ENCODE measurements at regions not wholly inside any gene's neighbourhood (a gene's known extent, or its start where the extent isn't known, plus 50 kb on each side); places are given as distances from the start of the nearest gene placed in this dataset.
"Not testable (repeated sequence)": the region's sequence is repeated elsewhere in the genome, so short reads cannot be mapped to it uniquely, and the experiment has no call there.

DNA sequence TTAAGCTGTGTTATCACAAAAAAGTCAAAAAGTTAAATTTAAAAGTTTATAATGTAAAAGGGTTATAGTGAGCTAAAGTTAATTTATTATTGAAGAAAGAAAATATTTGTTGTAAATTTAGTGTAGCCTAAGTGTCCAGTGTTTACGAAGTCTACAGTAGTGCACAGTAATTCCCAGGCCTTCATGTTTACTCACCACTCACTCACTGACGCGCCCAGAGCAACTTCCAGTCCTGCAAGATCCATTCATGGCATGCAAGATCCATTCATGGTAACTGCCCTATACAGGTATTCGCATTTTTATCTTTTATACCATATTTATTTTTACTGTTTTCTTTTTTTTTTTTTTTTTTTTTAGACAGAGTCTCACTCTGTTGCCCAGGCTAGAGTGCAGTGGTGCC lies 69.5 kb downstream of the TPRA1 start:
- DNase-seq (ENCODE audit: low read depth) = no peak

- no peak for DNase-seq (ENCODE audit: low read depth)
Observed at GRCh38 chr3:127518456-127519081, 72.0 kb downstream of the TPRA1 start.

DNA sequence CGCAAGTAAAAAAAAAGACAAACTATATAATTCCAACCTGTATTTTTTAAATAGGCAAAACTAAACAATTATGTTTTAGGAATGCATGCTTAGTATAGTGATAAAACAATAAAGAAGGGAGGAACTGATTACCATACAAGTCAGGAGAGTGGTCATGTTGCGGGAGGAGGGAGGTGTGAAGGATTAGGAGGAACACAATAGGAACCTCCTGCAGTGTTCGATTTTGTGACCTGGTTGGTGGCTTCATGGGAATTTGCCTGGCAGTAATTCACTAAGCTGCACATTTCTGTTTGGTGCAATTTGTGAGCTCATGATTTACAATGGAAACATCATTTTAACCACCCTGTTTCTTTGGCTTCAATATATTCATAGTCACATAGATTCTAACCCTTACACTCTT lies 78.3 kb downstream of the TPRA1 start:
- no peak for DNase-seq (ENCODE audit: low read depth)

- no peak for DNase-seq (ENCODE audit: low read depth)
Observed at GRCh38 chr3:127501177-127501576, 89.4 kb downstream of the TPRA1 start.

GRCh38 chr3:127497676-127498075 lies 92.9 kb downstream of the TPRA1 start:
- no peak for DNase-seq (ENCODE audit: low read depth)

- no peak for DNase-seq (ENCODE audit: low read depth)
Observed at GRCh38 chr3:127497166-127497565, 93.4 kb downstream of the TPRA1 start.

DNA sequence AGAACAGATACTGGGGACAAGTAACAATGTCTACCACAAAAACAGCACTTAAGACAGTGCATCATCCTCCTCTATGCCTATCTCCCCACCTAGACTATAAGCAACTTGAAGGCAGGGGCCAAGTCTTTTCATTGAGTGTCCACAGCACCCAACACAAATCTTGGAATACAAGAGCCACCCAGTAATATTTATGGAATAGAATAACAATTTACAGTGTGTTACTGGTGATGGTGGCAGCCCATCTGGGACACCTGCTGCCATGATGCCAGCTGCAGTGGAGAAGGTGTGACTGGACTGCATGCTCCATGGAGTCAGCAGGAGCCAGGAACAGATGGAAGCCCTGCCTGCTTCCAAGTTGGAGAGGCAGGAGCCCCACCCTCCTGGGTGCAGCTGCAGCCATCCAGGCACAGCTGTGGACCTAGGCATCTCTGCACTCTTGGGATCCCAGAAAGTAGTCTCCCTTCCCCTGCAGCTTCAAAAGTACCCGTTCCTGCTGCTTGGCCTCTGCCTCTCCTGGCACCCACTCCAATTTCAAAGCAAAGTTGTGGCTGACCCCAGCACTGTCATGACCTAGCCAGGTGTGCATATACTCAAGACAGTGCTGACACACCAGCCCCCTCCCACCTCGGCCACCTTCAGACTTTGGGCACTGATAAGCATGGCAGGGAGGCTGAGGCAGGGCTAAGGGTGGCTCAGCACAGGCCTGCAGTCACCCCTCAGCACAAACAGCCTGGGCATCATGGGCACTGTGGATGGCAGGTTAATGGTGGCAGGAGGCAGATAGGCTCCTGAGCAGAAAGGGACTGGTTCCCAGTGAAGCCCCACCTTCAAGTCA lies 94.5 kb downstream of the TPRA1 start:
- no peak for DNase-seq (ENCODE audit: low read depth)

- no peak for DNase-seq (ENCODE audit: low read depth)
Observed at GRCh38 chr3:127493924-127494646, 96.4 kb downstream of the TPRA1 start.

DNA sequence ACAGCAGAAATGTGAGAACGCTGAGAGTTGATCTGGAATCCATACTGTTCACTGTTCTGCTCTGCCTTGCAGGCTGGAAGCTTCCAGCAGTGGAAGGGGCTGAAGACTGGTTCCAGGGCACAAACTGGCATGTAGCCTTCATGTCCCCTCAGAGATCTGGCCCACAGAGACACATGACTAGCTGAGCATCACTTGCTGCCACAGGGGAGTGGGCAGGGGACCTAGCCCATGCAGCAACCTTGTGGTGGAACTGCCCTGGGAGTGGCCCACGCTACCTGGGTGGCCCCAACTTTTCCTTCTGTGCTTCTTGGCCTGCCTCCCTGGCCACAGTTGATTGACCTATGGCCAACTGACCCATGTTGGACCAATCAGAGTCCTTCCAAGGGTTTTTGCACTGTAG lies 98.1 kb downstream of the TPRA1 start:
- no peak for DNase-seq (ENCODE audit: low read depth)

DNA sequence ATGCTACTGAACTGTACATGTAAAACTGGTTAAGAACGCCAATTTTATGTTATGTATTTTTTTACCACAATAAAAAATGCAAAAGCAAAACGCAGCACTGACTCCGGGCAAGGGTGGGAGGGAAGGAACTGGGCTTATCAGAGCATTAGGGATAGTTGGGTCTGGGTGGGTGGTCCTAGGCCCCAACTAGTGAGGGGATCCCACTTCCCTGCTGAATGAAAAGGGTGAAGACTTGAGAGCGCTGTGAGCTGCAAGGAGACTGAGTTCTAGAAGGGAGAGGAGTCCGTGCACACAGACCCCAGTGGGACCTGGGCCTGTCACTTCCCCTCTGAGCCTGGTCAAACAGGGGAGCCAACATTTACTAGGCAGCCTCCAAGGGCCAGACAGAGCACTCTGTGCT lies 98.6 kb downstream of the TPRA1 start:
- DNase-seq (ENCODE audit: low read depth) = no peak

- no peak for DNase-seq (ENCODE audit: low read depth)
Observed at GRCh38 chr3:127491323-127491722, 99.2 kb downstream of the TPRA1 start.

GRCh38 chr3:127491024-127491305 lies 99.6 kb downstream of the TPRA1 start:
- DNase-seq (ENCODE audit: low read depth) = not testable (repeated sequence)

DNA sequence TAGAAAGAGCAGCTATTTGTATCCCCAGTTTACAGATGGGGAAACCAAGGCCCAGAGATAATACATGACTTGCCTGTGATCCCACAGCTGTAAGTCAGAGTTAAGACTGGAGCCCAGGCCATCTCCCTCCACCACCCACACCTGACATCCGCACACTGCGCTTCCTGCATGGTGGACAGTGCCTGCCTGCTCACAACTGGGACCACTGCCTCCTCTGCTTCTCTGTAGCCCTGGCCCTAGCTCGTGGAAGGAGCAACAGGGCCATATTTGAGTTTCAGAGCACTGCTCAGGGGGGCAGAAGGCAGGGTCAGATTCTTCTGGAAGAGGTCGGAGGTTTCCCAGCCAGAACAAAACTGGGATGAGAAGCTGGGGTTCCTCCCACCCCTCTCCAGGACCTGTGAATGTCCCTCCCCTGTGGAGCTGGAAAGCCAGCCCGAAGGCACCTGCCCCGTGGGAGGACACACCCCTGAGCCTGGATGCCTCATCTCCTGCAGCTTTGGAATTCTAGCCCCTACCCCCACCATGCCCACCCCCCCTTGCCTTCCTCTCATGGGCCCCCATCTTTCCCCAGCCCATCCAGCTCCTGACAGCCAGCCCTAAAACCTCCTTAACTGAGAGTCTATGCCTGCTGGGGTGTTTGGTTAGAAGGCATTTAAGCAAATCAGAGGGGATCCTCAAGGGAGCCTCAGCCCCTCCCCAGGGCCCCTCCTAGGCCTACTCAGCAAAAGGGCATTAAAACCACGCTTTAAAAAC lies 100.1 kb downstream of the TPRA1 start:
- DNase-seq (ENCODE audit: low read depth) = no peak

- no peak for DNase-seq (ENCODE audit: low read depth)
Observed at GRCh38 chr3:127489357-127489756, 101.2 kb downstream of the TPRA1 start.

DNA sequence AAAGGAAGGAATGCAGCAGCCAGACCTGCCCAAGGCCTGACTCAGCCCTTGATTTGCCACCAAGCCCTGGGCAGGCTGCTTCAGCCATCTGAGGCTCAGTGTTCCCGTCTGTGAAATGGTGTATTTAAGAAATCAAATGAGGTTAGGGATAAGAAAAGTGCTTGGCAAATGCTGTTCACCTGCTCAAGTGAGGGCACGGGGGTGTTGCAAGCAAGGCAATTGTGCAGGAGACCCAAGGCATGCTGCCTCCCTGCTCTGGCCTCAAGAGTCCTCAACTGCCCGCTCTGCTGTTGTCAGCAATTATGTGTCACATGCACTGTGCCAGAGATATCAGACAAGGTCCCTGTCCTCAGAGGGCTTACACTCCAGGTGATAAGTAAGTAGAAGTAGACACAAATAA lies 101.8 kb downstream of the TPRA1 start:
- no peak for DNase-seq (ENCODE audit: low read depth)

- DNase-seq (ENCODE audit: low read depth) = no peak
Observed at GRCh38 chr3:127488141-127488672, 102.3 kb downstream of the TPRA1 start.

GRCh38 chr3:127487196-127487595 lies 103.3 kb downstream of the TPRA1 start:
- DNase-seq (ENCODE audit: low read depth) = no peak

DNA sequence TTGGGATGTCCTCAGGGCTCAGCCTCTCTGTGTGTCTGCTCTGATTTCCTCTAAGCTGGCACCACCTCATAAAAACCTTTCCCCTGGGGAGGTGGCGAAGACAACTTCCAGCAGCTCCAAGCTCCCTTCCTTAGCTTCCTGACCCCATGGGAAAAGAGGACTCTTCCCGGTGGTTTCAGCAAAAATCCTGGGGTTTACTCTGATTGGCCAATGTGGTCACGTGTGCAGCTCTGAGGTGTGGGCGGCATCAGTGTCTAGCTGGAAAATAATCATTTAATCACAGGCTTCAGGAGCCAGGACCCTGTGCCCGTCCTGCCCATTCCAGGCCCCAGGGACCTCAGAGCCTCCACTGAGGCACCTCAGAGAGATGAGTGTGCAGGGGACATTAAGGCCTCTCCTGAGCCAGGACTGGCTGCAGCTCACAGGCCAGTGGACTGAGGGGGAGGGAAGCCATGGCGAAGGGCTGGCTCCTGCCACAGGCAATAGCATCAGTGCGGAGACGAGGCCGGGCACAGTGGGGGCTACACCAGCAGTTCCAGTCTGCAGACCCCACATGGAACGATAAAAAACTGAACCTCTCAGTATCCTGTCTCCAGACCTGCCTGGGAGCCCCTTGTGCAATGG lies 104.1 kb downstream of the TPRA1 start:
- DNase-seq (ENCODE audit: low read depth) = no peak

- no peak for DNase-seq (ENCODE audit: low read depth)
Observed at GRCh38 chr3:127485396-127486170, 105.0 kb downstream of the TPRA1 start.

DNA sequence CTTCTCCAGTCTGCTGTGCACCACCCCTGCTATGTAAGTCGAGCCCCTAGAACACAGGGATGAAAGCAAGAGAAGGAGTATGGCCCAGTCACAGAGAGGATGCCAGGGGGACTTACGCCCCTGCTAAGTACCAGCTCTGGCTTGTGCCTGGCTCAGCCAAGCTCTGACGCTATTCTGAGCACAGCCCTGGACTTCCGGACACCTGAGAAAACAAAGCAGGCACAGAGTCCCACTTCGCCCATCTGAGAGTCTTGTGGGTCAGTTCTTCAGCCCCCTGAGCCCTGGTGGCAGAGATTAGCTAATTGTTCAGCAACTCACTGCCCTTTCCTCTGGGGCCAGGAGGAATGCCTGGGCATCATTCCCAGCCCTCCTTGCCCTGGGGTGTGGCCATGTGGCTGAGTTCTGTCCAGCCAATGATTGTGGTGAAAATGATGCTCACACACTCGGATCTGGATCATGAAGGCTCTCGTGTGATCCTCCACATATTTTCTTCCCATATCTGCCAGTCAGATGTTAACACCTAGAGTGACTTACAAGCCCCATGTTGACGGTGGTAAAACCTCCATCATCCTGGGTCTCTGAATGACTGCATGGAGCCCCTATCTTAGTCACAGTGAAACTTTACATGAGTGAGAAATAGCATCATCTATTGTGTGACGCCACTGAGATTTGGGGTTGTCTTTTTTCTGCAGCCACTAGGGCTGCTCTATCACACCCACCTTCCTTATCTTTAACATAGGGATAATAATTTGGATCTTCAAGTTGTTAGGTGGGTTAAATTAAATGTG lies 105.7 kb downstream of the TPRA1 start:
- DNase-seq (ENCODE audit: low read depth) = no peak

Measured in non-pigmented ciliary epithelial cell (primary cell).